ENCODE measurements at regions not wholly inside any gene's neighbourhood (a gene's known extent, or its start where the extent isn't known, plus 50 kb on each side); places are given as distances from the start of the nearest gene placed in this dataset.

GRCh38 chr5:168017313-168017712 lies 274.1 kb upstream of the WWC1 start:
- Histone ChIP-seq H3F3A (ENCODE audit: insufficient read depth, low read length) (no peaks in the 10 kb centered on the region), H4K20me1 (ENCODE audit: insufficient read depth, low read length) (no peaks in the 10 kb centered on the region), H3K9me2 (ENCODE audit: low read depth, low read length) (no peaks in the 10 kb centered on the region), H3K36me3 (ENCODE audit: insufficient read depth, low read length) (no peaks in the 10 kb centered on the region), H2AFZ (ENCODE audit: low read length) (no peak overlapping the region), H3K27me3 (ENCODE audit: insufficient read depth, low read length) (no peaks in the 10 kb centered on the region), H3K4me3 (ENCODE audit: low read depth, low read length, poor library complexity, severe bottlenecking) (no peak overlapping the region), H3K79me2 (ENCODE audit: insufficient read depth, low read length) (no peaks in the 10 kb centered on the region), H3K4me2 (ENCODE audit: low read length) (no peak overlapping the region), H3K4me1 (ENCODE audit: insufficient read depth, low read length, severe bottlenecking) (no peaks in the 10 kb centered on the region), H3K27ac (ENCODE audit: low read depth, low read length, poor library complexity, severe bottlenecking) (no peak overlapping the region), H3K9ac (ENCODE audit: low read length) (no peak overlapping the region), H3K9me3 (ENCODE audit: low read length) (no peaks in the 10 kb centered on the region)
- TF ChIP-seq CTCF (IDR thresholded peaks at IDR 0.05; ENCODE audit: low read length) (no peak), EZH2 (IDR thresholded peaks at IDR 0.05; ENCODE audit: borderline replicate concordance, low read length) (no peak)

- Histone ChIP-seq H3K79me2 (ENCODE audit: insufficient read depth, low read length) (no peaks in the 10 kb centered on the region), H3K9ac (ENCODE audit: low read length) (no peak overlapping the region), H3K4me3 (ENCODE audit: low read depth, low read length, poor library complexity, severe bottlenecking) (no peak overlapping the region), H3F3A (ENCODE audit: insufficient read depth, low read length) (no peaks in the 10 kb centered on the region), H3K4me2 (ENCODE audit: low read length) (no peak overlapping the region), H2AFZ (ENCODE audit: low read length) (no peak overlapping the region), H4K20me1 (ENCODE audit: insufficient read depth, low read length) (no peaks in the 10 kb centered on the region), H3K9me2 (ENCODE audit: low read depth, low read length) (no peaks in the 10 kb centered on the region), H3K4me1 (ENCODE audit: insufficient read depth, low read length, severe bottlenecking) (no peaks in the 10 kb centered on the region), H3K27ac (ENCODE audit: low read depth, low read length, poor library complexity, severe bottlenecking) (no peak overlapping the region), H3K9me3 (ENCODE audit: low read length) (no peaks in the 10 kb centered on the region), H3K27me3 (ENCODE audit: insufficient read depth, low read length) (no peaks in the 10 kb centered on the region), H3K36me3 (ENCODE audit: insufficient read depth, low read length) (no peaks in the 10 kb centered on the region)
- no peak for TF ChIP-seq EZH2 (IDR thresholded peaks at IDR 0.05; ENCODE audit: borderline replicate concordance, low read length)
- no peak for TF ChIP-seq CTCF (IDR thresholded peaks at IDR 0.05; ENCODE audit: low read length)
Measured at GRCh38 chr5:168019143-168019542, 272.3 kb upstream of the WWC1 start.

- Histone ChIP-seq H3K27ac (ENCODE audit: low read depth, low read length, poor library complexity, severe bottlenecking) (no peak overlapping the region), H3K27me3 (ENCODE audit: insufficient read depth, low read length) (no peaks in the 10 kb centered on the region), H3K9ac (ENCODE audit: low read length) (no peak overlapping the region), H3K36me3 (ENCODE audit: insufficient read depth, low read length) (no peaks in the 10 kb centered on the region), H3K9me3 (ENCODE audit: low read length) (no peaks in the 10 kb centered on the region), H3F3A (ENCODE audit: insufficient read depth, low read length) (no peaks in the 10 kb centered on the region), H3K4me3 (ENCODE audit: low read depth, low read length, poor library complexity, severe bottlenecking) (no peak overlapping the region), H3K9me2 (ENCODE audit: low read depth, low read length) (no peaks in the 10 kb centered on the region), H3K4me2 (ENCODE audit: low read length) (no peak overlapping the region), H3K4me1 (ENCODE audit: insufficient read depth, low read length, severe bottlenecking) (no peaks in the 10 kb centered on the region), H3K79me2 (ENCODE audit: insufficient read depth, low read length) (no peaks in the 10 kb centered on the region), H2AFZ (ENCODE audit: low read length) (no peak overlapping the region), H4K20me1 (ENCODE audit: insufficient read depth, low read length) (no peaks in the 10 kb centered on the region)
- no peak for TF ChIP-seq EZH2 (IDR thresholded peaks at IDR 0.05; ENCODE audit: borderline replicate concordance, low read length)
- TF ChIP-seq CTCF (IDR thresholded peaks at IDR 0.05; ENCODE audit: low read length): no peak
Measured at GRCh38 chr5:168020542-168021294, 270.7 kb upstream of the WWC1 start.
